GM10248 (cell line): ENCODE measurements at regions not wholly inside any gene's neighbourhood (a gene's known extent, or its start where the extent isn't known, plus 50 kb on each side); places are given as distances from the start of the nearest gene placed in this dataset.

Source experiments
- CTCF ChIA-PET: fragments of 300-600 bp; sonication (Branson Sonifier 250); formaldehyde crosslinking; extraction: SDS; loops from one replicate; lab custom pipeline; 2021; ENCODE audit warnings: antibody characterized with exemption; lab: Yijun Ruan, JAX
- POLR2A ChIA-PET: fragments of 350-650 bp; sonication (Branson Sonifier 250); formaldehyde crosslinking; extraction: SDS; loops from one replicate; lab custom pipeline; 2020; ENCODE audit warnings: antibody characterized with exemption; lab: Yijun Ruan, JAX
- DNase-seq: peaks from one replicate; pipeline ENCODE4 v3.0.0; 2012; ENCODE audit errors: extremely low spot score
- TF ChIP-seq, protein P1 (sequence below): IDR thresholded peaks from 2 replicates; pipeline ENCODE4 v1.5.1; 2012; ENCODE audit warnings: mild to moderate bottlenecking, low read depth; ENCODE audit errors: extremely low read depth, missing control alignments, control extremely low read depth

DNA sequence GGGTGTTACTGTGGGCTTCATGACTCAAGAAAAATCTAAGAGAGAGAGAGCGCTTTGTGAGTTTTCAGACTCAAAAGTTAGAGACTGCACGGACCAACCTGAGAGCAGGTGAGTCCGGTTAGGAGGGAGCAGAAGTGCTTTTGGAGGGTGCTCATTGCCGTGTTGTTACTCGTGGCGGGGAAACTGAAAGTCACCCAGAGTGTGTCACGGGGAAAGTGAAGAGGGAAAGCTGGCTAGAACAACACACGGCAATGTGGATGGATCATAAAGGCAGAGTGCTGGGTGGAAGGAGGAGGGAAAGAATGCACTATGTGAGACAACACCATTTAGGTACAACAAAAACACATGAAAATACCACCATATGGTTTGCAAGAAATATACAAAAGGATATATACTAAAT is 112.3 kb downstream of the BDH1 start:
- TF ChIP-seq, protein P1, sequence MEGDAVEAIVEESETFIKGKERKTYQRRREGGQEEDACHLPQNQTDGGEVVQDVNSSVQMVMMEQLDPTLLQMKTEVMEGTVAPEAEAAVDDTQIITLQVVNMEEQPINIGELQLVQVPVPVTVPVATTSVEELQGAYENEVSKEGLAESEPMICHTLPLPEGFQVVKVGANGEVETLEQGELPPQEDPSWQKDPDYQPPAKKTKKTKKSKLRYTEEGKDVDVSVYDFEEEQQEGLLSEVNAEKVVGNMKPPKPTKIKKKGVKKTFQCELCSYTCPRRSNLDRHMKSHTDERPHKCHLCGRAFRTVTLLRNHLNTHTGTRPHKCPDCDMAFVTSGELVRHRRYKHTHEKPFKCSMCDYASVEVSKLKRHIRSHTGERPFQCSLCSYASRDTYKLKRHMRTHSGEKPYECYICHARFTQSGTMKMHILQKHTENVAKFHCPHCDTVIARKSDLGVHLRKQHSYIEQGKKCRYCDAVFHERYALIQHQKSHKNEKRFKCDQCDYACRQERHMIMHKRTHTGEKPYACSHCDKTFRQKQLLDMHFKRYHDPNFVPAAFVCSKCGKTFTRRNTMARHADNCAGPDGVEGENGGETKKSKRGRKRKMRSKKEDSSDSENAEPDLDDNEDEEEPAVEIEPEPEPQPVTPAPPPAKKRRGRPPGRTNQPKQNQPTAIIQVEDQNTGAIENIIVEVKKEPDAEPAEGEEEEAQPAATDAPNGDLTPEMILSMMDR, result no peak
- ChIA-PET POLR2A (no interaction called here), CTCF (interaction anchor here (1.0 to 2.3 kb wide), 2 partner anchors 11 to 68 kb away, joined by 3 to 10 read pairs; no protein-coding TSS in a partner anchor)
- DNase-seq, result no peak

DNA sequence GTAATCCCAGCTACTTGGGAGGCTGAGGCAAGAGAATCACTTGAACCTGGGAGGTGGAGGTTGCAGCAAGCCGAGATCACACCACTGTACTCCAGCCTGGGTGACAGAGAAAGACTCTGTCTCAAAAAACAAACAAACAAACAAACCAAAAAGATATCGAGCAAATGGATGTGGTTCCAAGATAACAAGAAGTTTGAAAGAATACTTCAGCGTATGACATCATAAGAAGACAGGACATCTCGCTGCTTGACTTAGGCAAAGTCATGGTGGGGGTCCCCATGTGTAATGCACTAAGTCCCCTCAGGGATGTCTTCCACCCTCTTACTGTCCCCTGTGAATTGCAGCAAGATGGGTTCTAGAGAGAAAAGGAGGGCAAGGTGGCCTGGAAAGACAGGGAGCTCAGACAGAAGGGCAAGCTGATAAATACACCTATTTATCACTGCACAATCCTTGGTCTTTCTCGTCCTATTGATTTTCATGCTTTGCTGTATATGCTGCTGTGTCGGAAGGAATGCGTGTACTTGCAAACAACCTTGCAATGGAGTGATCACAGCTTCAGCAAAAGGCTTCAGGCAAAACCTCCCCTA is 115.0 kb downstream of the BDH1 start:
- DNase-seq, result no peak
- ChIA-PET POLR2A (no interaction called here), CTCF (no interaction called here)
- TF ChIP-seq, protein P1, result no peak

DNA sequence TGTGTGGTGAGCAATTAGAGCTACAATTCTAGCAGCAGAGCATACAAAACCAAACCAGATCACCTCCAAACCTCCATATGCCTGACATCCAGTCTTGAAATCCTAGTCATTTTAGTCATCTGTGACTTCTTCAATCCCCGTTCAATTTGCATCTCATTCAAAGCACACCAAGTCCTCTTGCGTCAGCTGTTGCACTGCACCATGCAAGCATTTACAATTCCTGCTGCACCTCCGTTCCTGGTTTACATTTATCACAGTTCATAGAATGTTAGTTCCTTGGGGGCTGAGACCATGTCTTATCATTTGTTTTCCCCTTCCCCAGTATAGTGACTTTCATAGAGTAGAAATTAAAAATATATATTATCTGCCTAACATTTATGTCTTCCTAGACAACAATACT is 116.9 kb downstream of the BDH1 start:
- POLR2A ChIA-PET, result no interaction called here
- CTCF ChIA-PET, result interaction anchor here (1.0 kb wide), 2 partner anchors 9 to 59 kb away, joined by 3 read pairs; no protein-coding TSS in a partner anchor
- DNase-seq, result no peak
- TF ChIP-seq, protein P1, result no peak

DNA sequence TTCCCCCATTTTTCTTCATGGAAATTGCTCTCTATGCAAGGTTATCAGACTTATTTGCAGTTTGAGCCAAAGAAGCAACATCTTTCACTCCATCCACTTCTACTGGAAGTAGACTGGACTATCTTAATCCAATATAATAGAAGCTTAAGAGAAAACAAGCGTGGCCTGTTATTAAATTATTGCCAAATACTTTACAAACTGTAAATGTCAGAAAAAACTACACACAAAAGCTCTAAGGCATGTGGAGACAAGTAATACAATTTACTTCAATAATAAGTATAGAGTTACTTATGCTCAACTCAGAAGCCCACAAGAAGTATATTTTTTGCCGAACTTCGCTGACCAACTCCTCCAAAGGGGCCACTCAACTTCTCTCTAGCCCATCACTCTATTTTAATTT is 120.3 kb downstream of the BDH1 start:
- POLR2A ChIA-PET, result no interaction called here
- TF ChIP-seq, protein P1, result no peak
- DNase-seq, result no peak
- CTCF ChIA-PET, result no interaction called here

DNA sequence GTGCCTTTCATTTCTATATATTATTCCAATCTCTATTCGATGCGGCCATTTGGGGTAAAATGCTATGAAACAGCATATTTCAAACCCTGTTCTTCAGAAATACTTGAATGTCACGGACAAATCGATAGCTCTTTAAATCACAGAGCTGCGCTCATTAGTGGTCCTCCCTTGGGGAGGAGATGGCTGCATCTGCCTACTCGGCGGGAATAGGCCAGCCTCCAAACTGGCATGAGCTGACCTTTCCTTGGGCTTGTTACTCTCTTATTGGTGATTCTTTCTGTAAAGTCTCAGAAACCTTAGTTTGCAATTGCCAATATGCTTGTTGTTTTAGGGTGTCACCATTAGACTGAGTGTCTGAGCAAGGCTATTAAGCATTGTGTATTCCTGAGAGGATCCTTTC is 120.9 kb downstream of the BDH1 start:
- ChIA-PET POLR2A (no interaction called here), CTCF (no interaction called here)
- TF ChIP-seq, protein P1, result no peak
- no peak for DNase-seq

DNA sequence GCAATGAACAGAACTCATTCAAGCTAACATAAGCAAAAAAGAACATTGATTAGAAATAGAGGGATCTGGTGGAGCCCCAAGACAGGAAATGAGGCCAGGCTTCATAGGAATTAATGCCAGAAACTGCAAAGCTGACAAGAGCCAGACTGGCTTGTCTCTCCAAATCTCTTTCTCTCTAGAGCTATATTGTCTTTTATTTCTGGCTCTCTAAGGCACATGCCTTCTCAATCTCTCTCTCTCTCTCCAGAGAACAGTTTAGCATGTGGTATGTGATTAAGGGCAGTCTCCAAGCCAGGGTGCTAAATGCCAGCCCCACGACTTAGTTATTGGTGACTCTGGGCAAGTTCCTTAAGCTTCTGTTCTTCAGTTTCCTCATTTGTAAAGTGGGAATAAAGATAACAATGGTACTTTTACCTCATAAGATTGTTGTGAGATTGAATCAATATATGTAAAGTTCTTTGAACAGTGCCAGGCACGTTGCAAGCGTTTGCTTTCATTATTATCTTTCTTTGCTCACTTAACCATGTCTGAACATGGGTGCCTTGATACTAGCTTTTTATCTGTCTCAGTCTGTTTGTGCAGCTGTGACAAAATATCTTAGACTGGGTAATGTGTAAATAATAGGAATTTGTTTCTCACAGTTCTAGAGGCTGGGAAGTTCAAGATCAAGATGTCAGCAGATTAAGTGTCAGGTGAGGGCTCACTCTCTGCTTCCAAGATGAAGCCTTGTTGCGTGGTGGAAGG is 123.2 kb downstream of the BDH1 start:
- DNase-seq, result no peak

More for the DNA sequence above, 123.2 kb downstream of the BDH1 start:
- POLR2A ChIA-PET, result no interaction called here
- CTCF ChIA-PET, result no interaction called here
- TF ChIP-seq, protein P1, result no peak
